SK-N-SH treated with all-trans-retinoic acid at 6 μM for 48 hours (cell line): ENCODE measurements at regions not wholly inside any gene's neighbourhood (a gene's known extent, or its start where the extent isn't known, plus 50 kb on each side); places are given as distances from the start of the nearest gene placed in this dataset.

Source experiments
- ATAC-seq: fragments of 200-7000 bp; cut with Tn5 transposase; 3 replicates; pipeline ENCODE4 v1.9.1; 2020; ENCODE audit warnings: mild to moderate bottlenecking, moderate library complexity
- ARNTL ChIP-seq: fragments of 450-650 bp; formaldehyde crosslinking; IDR thresholded peaks from 2 replicates; pipeline ENCODE4 v1.5.0; 2020; ENCODE audit warnings: low read depth, mild to moderate bottlenecking, moderate library complexity, borderline replicate concordance
- BACH2 ChIP-seq: fragments of 250-450 bp; sonication (Bioruptor Pico); IDR thresholded peaks from 2 replicates; pipeline ENCODE4 v1.9.0; 2021; ENCODE audit warnings: mild to moderate bottlenecking, borderline replicate concordance
- CREB5 ChIP-seq: fragments of 250-450 bp; sonication (Bioruptor Pico); IDR thresholded peaks from 2 replicates; pipeline ENCODE4 v1.5.1; 2020; ENCODE audit warnings: low read depth, mild to moderate bottlenecking, moderate library complexity
- CSDC2 ChIP-seq: fragments of 250-450 bp; sonication (Bioruptor Pico); IDR thresholded peaks from 2 replicates; pipeline ENCODE4 v1.5.0; 2020; ENCODE audit warnings: mild to moderate bottlenecking, moderate library complexity
- CSRNP3 ChIP-seq: fragments of 250-450 bp; sonication (Bioruptor Pico); IDR thresholded peaks from 2 replicates; pipeline ENCODE4 v1.5.1; 2021; ENCODE audit warnings: mild to moderate bottlenecking, moderate library complexity
- ESRRG ChIP-seq: fragments of 250-450 bp; sonication (Bioruptor Pico); IDR thresholded peaks from 2 replicates; pipeline ENCODE4 v1.6.1; 2021; ENCODE audit warnings: mild to moderate bottlenecking
- GLIS3 ChIP-seq: fragments of 250-450 bp; sonication (Bioruptor Pico); IDR thresholded peaks from 2 replicates; pipeline ENCODE4 v1.5.0; 2020; ENCODE audit warnings: mild to moderate bottlenecking, moderate library complexity
- ISL1 ChIP-seq: fragments of 250-450 bp; sonication (Bioruptor Pico); IDR thresholded peaks from 2 replicates; pipeline ENCODE4 v2.1.2; 2022; ENCODE audit warnings: mild to moderate bottlenecking, moderate library complexity
- OSR1 ChIP-seq: fragments of 250-450 bp; sonication (Bioruptor Pico); IDR thresholded peaks from 2 replicates; pipeline ENCODE4 v1.8.0; 2022; ENCODE audit warnings: moderate library complexity, mild to moderate bottlenecking, inconsistent platforms
- PATZ1 ChIP-seq: fragments of 250-450 bp; sonication (Bioruptor Pico); IDR thresholded peaks from 2 replicates; pipeline ENCODE4 v1.8.0; 2020; ENCODE audit warnings: mild to moderate bottlenecking, moderate library complexity, borderline replicate concordance
- PPARA ChIP-seq: fragments of 250-450 bp; sonication (Bioruptor Pico); IDR thresholded peaks from 2 replicates; pipeline ENCODE4 v1.5.0; 2020; ENCODE audit warnings: mild to moderate bottlenecking, borderline replicate concordance
- RARB ChIP-seq: fragments of 250-450 bp; sonication (Bioruptor Pico); IDR thresholded peaks from 2 replicates; pipeline ENCODE4 v1.8.0; 2021; ENCODE audit warnings: mild to moderate bottlenecking, moderate library complexity
- TCF4 ChIP-seq: fragments of 250-450 bp; sonication (Bioruptor Pico); IDR thresholded peaks from 2 replicates; pipeline ENCODE4 v1.8.0; 2021; ENCODE audit warnings: mild to moderate bottlenecking, moderate library complexity, borderline replicate concordance
- TOX ChIP-seq: fragments of 250-450 bp; sonication (Bioruptor Pico); IDR thresholded peaks from 2 replicates; pipeline ENCODE4 v1.8.0; 2021; ENCODE audit warnings: mild to moderate bottlenecking, moderate library complexity, borderline replicate concordance
- TSHZ2 ChIP-seq: fragments of 250-450 bp; sonication (Bioruptor Pico); IDR thresholded peaks from 2 replicates; pipeline ENCODE4 v1.5.0; 2020; ENCODE audit warnings: mild to moderate bottlenecking, moderate library complexity
- ZC3H10 ChIP-seq: fragments of 250-450 bp; sonication (Bioruptor Pico); IDR thresholded peaks from 2 replicates; pipeline ENCODE4 v1.5.1; 2021; ENCODE audit warnings: mild to moderate bottlenecking, moderate library complexity
- ZFP3 ChIP-seq: fragments of 250-450 bp; sonication (Bioruptor Pico); IDR thresholded peaks from 2 replicates; pipeline ENCODE4 v1.5.0; 2020; ENCODE audit warnings: mild to moderate bottlenecking, moderate library complexity
- ZFP30 ChIP-seq: fragments of 450-650 bp; formaldehyde crosslinking; IDR thresholded peaks from 2 replicates; pipeline ENCODE4 v1.5.0; 2022; ENCODE audit warnings: mild to moderate bottlenecking, moderate library complexity
- ZNF70 ChIP-seq: fragments of 450-650 bp; formaldehyde crosslinking; IDR thresholded peaks from 2 replicates; pipeline ENCODE4 v1.5.0; 2020; ENCODE audit warnings: mild to moderate bottlenecking, moderate library complexity
- ZNF8 ChIP-seq: fragments of 450-650 bp; formaldehyde crosslinking; IDR thresholded peaks from 2 replicates; pipeline ENCODE4 v1.5.0; 2020; ENCODE audit warnings: mild to moderate bottlenecking, moderate library complexity

- TF ChIP-seq ARNTL (CRISPR knock-in tag) (no peak), ESRRG (CRISPR knock-in tag) (no peak), TOX (no peak), TCF4 (no peak), CSDC2 (CRISPR knock-in tag) (no peak), CSRNP3 (no peak), OSR1 (CRISPR knock-in tag) (no peak)
- no peak for ATAC-seq
These were observed 849.4 kb upstream of the MIR17HG start for GRCh38 chr13:90498096-90498495.

- no peak for ATAC-seq
- TF ChIP-seq ZFP30 (CRISPR knock-in tag): no peak
- TF ChIP-seq CREB5 (CRISPR knock-in tag): no peak
- TF ChIP-seq ISL1 (CRISPR knock-in tag): no peak
These were observed 848.7 kb upstream of the MIR17HG start for GRCh38 chr13:90498816-90499215.

- ATAC-seq: no peak
- TF ChIP-seq CSRNP3: no peak
- TF ChIP-seq GLIS3 (CRISPR knock-in tag): no peak
- no peak for TF ChIP-seq ZNF70
- no peak for TF ChIP-seq CREB5 (CRISPR knock-in tag)
- no peak for TF ChIP-seq RARB (CRISPR knock-in tag)
- no peak for TF ChIP-seq ZFP3 (CRISPR knock-in tag)
- no peak for TF ChIP-seq BACH2
These were observed 846.9 kb upstream of the MIR17HG start for GRCh38 chr13:90500569-90500968.

- TF ChIP-seq ARNTL (CRISPR knock-in tag): no peak
- no peak for ATAC-seq
These were observed 845.3 kb upstream of the MIR17HG start for GRCh38 chr13:90502153-90502552.

- TF ChIP-seq PPARA (CRISPR knock-in tag) (no peak), OSR1 (CRISPR knock-in tag) (no peak), ZFP30 (CRISPR knock-in tag) (no peak), TCF4 (no peak), PATZ1 (CRISPR knock-in tag) (no peak), TSHZ2 (CRISPR knock-in tag) (no peak), GLIS3 (CRISPR knock-in tag) (no peak), ZC3H10 (no peak), ZFP3 (CRISPR knock-in tag) (no peak), ESRRG (CRISPR knock-in tag) (no peak), BACH2 (no peak), TOX (no peak), ZNF8 (CRISPR knock-in tag) (no peak), ARNTL (CRISPR knock-in tag) (no peak)
- no peak for ATAC-seq
These were observed 844.7 kb upstream of the MIR17HG start for GRCh38 chr13:90502762-90503161.
